Renal pelvis (tissue), 1 donor: ENCODE measurements at regions not wholly inside any gene's neighbourhood (a gene's known extent, or its start where the extent isn't known, plus 50 kb on each side); places are given as distances from the start of the nearest gene placed in this dataset.

Experiments
- DNase-seq: peaks from one replicate; pipeline ENCODE4 v3.0.0-alpha.2; 2013

- no peak for DNase-seq
These were observed 419.9 kb downstream of the IRS2 start for GRCh38 chr13:109366525-109366924.

GRCh38 chr13:109363431-109363830 is 423.0 kb downstream of the IRS2 start:
- no peak for DNase-seq

DNA sequence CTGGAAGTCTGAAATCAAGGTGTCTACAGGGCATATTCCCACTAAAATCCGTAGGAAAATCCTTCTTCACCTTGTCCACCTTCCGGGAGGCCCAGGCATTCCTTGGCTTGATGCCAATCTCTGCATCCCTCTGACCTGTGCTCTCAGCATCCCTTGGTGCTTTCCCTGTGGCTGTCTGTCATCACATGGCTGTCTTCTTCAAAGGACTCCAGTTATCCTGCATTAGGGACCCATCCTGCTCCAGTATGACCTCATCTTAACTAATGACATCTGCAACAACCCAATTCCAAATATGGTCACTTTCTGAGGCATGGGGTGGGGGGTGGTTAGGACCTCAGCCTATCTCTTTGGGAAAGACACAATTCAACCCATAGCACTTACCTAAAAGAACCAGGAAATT is 423.8 kb downstream of the IRS2 start:
- DNase-seq = no peak

- no peak for DNase-seq
These were observed 424.7 kb downstream of the IRS2 start for GRCh38 chr13:109361562-109362289.

GRCh38 chr13:109357751-109358471 is 428.5 kb downstream of the IRS2 start:
- no peak for DNase-seq

DNA sequence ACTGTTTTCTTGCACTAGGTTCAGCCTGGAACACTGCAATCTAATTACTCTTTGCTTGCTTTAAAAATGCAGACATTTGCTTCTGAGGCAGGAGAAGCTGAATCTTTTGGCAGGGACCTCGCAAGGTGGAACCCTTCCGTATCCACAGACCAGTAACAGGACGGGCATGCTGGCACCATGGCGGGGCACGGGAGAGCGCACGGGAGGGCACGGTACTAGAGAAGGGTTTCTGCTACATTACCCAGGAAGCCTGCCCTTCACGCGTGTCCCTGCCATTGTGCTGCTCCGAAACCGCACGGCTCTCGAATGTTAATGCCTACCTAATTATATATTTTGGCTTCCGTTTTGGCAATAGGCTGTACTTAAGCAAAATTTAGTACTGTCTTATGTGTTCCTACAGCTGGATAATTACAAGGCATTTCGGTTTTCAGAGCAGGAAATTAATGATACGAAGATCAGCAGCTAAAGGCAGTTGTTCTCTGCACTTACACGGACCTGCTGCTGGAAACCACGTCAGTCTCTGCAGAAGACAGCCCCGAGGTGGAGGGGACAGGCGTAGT is 430.4 kb downstream of the IRS2 start:
- no peak for DNase-seq

DNA sequence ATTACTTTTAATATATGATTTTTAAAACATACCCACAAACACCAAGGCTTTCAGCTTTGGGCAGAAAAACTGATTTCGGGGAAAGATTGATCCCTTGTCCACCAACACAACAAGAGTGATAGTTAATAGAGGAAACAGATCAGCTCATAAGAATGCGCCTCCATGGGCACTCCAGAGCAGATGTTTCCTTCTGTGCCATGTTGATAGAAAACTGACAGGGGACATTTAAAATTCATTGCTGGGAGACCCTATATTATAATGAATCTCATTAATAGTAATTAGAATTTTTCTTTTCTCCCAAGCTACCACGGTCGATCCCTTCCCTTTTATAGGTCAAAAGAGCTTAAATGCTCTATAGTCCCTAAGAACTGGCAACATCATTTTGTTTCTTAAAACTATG is 431.2 kb downstream of the IRS2 start:
- DNase-seq = no peak

GRCh38 chr13:109351236-109351635 is 435.1 kb downstream of the IRS2 start:
- no peak for DNase-seq

DNA sequence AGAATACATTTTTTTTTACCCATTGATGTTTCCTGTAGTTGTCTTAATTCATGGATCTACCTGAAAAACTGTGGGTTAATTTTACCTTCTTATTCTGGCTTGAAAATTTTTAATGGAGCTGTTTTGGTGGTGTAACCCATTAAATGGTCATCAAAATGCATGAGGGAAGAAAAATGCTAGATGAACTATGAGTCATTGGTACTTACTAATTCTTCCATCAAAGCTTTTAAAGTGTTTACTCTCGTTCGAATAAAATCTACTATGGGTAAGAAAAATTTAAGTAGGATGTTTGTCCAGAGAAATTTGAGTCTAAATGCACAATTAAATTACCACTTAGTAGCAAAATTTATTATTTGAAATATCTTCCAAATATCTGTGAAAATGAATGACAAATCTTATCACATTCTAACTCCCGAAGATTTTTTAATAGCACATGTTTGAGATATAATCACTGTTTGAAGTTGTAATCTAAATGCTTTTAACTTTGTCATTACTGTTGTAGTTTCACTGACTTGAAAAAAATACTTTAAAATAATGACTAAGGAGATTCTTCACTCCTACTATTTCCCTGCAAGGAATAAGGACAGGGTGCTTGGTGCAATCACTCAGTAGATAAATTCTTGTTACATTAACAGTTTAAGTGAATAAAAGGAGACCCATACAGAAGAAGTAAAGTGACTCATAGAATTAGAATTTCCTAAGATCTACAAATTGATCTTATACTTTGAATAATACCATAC is 437.7 kb downstream of the IRS2 start:
- DNase-seq = no peak

DNA sequence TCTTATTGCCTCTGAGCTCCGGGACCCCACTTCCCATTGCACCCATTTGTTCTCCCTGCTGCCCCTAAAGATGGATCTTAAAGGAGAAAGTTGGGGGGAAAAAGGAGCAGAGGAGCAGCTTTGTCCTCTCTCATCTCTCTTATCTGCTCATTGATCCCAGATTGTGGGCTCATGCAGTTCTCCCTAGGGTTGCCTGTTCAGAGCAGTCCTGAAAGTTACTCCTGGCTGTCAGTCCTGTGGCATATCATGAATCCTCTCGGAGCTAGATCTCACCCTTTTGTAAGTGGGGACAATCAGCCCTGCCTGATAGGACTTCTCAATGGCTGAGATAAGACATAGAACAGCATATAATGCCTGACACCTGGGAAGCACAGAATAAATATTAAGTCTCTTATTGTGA is 440.3 kb downstream of the IRS2 start:
- no peak for DNase-seq

GRCh38 chr13:109345433-109345941 is 440.9 kb downstream of the IRS2 start:
- DNase-seq = no peak

DNA sequence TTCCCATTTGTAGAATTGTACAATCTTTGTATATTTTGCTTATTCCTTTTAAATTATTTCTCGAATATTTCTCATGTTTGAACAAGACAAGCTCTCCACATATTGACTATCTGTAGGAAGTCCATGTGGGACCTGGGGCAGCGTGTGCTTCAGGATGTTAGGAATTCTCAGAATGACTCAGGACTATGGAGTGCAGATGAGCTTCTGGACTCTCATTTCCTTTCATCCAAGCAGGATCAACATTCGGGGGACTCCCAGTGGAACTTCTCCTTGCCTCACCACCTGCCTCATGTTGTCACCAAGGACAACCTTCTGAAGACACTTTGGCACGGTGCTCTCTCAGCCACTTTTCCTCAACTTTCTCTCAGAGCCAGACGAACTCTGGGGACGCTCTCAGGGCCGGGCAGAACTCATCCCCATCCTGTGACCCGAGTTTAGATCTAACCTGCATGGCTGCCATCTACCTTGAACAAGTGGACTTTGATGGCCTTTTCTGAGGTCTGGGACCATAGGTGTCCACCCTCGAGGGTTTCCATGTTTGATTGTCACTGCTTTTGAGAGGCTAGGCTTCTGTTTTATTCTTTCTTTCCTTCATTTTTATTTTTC is 441.7 kb downstream of the IRS2 start:
- no peak for DNase-seq

DNA sequence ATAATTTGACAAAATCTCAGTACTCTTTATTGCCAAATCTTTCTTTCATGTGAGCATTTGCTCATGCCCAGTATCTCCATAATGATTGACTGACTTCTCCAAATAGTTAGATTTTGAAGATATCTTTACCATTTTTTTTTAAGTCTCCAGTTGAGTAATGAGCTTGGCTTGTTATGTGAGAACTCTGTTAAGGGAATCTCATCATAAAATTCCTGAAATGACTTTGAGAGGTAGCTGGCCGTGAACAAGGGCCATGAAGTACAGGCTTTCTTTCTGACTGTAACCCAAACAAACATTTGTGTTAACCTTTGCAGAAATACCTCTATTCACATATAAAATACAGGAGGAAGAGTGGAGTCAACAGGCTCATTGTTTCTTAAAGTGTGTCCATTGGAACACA is 449.7 kb downstream of the IRS2 start:
- DNase-seq = no peak

GRCh38 chr13:109333893-109334651 is 452.3 kb downstream of the IRS2 start:
- no peak for DNase-seq

GRCh38 chr13:109332506-109333499 is 453.6 kb downstream of the IRS2 start:
- DNase-seq = no peak

- peak; percentile 84 for DNase-seq
These were observed 454.5 kb downstream of the IRS2 start for GRCh38 chr13:109331898-109332297.

- DNase-seq = no peak
These were observed 455.4 kb downstream of the IRS2 start for GRCh38 chr13:109331011-109331433.

DNA sequence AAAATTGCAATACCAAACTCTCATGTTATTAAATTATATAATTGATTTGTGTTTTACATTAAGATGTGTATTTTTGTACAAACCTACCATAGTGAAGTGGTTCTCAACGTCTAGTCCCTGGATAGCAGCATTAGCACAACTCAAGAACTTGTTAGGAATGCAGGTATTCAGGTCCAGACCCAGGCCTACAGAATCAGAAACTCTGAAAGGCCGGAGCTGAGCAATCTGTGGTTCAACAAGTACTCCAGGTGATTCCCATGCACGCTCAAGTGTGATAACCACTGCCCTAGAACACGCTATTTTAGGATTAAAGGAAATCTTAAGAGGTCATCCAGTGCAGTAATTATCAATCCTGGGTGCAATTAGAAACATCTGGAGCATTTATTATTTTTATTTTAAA is 456.3 kb downstream of the IRS2 start:
- DNase-seq = no peak

DNA sequence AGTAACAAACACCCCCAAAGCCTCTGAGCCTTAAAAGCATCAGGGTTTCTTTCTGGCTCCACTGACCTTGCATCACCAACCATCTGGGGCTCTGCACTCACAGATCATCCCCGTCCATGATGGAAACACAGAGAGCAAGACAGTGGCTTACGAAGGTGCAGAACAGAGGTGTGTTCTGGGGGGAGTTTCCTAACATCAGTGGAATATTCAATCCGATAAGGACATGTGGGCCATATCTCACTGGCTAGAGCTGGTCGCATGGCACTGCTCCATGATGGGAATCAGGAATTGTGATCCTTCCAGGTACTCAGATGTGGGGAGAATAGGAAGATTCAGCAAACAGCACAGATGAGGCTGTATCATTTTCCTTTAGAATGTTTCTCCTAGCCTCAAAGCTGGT is 457.2 kb downstream of the IRS2 start:
- DNase-seq = no peak

DNA sequence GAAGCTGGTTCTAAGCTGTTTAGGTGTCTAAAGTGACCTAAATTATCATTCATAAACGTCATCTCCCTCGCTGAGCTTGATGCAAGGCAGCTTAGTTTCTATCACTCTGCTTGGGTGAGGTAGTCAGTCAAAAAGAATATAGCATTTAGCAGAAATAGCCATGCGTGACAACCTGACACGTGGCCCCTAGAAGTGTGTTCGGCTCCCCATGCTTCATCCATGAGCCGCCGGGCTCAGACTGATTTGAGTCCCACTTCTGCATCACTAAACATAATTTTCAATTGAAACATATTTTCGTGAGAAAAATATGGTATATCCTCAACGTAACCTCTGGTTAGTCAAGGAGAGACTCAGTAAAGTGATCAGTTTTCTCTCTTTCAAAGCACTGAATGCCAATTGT is 459.8 kb downstream of the IRS2 start:
- DNase-seq = no peak
